Transverse colon (tissue), 4 donors: ENCODE measurements at regions not wholly inside any gene's neighbourhood (a gene's known extent, or its start where the extent isn't known, plus 50 kb on each side); places are given as distances from the start of the nearest gene placed in this dataset.

ENCODE experiments used
- POLR2A ChIP-seq: fragments of 450-650 bp; IDR thresholded peaks from one replicate; pipeline ENCODE4 v1.6.1; 2016; ENCODE audit warnings: antibody characterized with exemption, mild to moderate bottlenecking, moderate library complexity
- POLR2AphosphoS5 ChIP-seq, 3 donors: sonication (generic); formaldehyde crosslinking; IDR thresholded peaks; one replicate each; pipeline ENCODE4 v1.6.1; 2016; ENCODE audit warnings: antibody characterized with exemption in 3 of 3
- TF ChIP-seq, protein P1 (sequence below), 5 experiments: fragments of 200-600 bp in 3 of 5; fragments of 450-650 bp in 2 of 5; sonication (generic) in 3 of 5; IDR thresholded peaks; 1 replicate in 2 of 5; 2 replicates in 3 of 5; pipeline ENCODE4 v1.5.1; 2016 to 2017; ENCODE audit warnings: antibody characterized with exemption in 5 of 5, inconsistent platforms in 3 of 5, mild to moderate bottlenecking in 2 of 5, moderate library complexity in 1 of 5

DNA sequence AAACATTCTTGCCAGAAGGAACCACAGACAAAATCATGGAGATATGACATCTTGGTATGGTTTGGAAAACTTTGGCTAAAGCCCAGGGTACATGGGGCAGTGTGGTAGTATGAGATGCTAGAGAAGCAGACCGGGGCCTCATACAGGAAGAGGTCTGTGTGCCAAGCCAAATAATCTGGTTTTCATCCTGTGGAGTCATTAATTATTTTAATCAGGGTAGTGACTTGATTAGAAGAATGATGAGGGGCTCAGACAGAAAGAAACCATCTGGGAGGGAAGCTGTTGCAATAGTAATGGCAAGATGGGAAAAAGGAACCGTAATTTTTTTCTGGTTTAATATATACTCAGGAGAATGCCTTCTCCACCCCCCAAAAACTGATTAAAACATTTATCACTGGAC is 318.0 kb downstream of the BRINP2 start:
- TF ChIP-seq, protein P1, sequence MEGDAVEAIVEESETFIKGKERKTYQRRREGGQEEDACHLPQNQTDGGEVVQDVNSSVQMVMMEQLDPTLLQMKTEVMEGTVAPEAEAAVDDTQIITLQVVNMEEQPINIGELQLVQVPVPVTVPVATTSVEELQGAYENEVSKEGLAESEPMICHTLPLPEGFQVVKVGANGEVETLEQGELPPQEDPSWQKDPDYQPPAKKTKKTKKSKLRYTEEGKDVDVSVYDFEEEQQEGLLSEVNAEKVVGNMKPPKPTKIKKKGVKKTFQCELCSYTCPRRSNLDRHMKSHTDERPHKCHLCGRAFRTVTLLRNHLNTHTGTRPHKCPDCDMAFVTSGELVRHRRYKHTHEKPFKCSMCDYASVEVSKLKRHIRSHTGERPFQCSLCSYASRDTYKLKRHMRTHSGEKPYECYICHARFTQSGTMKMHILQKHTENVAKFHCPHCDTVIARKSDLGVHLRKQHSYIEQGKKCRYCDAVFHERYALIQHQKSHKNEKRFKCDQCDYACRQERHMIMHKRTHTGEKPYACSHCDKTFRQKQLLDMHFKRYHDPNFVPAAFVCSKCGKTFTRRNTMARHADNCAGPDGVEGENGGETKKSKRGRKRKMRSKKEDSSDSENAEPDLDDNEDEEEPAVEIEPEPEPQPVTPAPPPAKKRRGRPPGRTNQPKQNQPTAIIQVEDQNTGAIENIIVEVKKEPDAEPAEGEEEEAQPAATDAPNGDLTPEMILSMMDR (IDR thresholded peaks at IDR 0.05) = no peak
- TF ChIP-seq POLR2A (no peak), POLR2AphosphoS5 (IDR thresholded peaks at IDR 0.05) (no peak)
